GM19395 (cell line): ENCODE measurements at regions not wholly inside any gene's neighbourhood (a gene's known extent, or its start where the extent isn't known, plus 50 kb on each side); places are given as distances from the start of the nearest gene placed in this dataset.

Experiments
- ATAC-seq: cut with Tn5 transposase; IDR thresholded peaks from one replicate; pipeline ENCODE4 v1.9.1; 2021; ENCODE audit warnings: mild to moderate bottlenecking, moderate library complexity; ENCODE audit not compliant: unreplicated experiment

- no peak for ATAC-seq
Measured at GRCh38 chr10:88194041-88194887, 330.8 kb downstream of the PTEN start.

GRCh38 chr10:88194961-88195367 is 331.5 kb downstream of the PTEN start:
- ATAC-seq: no peak

GRCh38 chr10:88195841-88196240 is 332.4 kb downstream of the PTEN start:
- ATAC-seq: no peak

GRCh38 chr10:88196291-88196690 is 332.9 kb downstream of the PTEN start:
- ATAC-seq: no peak

- no peak for ATAC-seq
Measured at GRCh38 chr10:88198023-88198422, 334.6 kb downstream of the PTEN start.

- no peak for ATAC-seq
Measured at GRCh38 chr10:88200312-88201032, 337.0 kb downstream of the PTEN start.

GRCh38 chr10:88205842-88206446 is 342.5 kb downstream of the PTEN start:
- no peak for ATAC-seq

GRCh38 chr10:88207121-88207546 is 343.7 kb downstream of the PTEN start:
- ATAC-seq: no peak

- ATAC-seq: no peak
Measured at GRCh38 chr10:88209231-88209630, 345.8 kb downstream of the PTEN start.

- no peak for ATAC-seq
Measured at GRCh38 chr10:88209837-88210561, 346.6 kb downstream of the PTEN start.

GRCh38 chr10:88211230-88211629 is 347.8 kb downstream of the PTEN start:
- ATAC-seq: no peak

GRCh38 chr10:88212069-88212468 is 348.6 kb downstream of the PTEN start:
- no peak for ATAC-seq

- ATAC-seq: no peak
Measured at GRCh38 chr10:88213065-88213605, 349.7 kb downstream of the PTEN start.

GRCh38 chr10:88216976-88217375 is 353.6 kb downstream of the PTEN start:
- no peak for ATAC-seq

- ATAC-seq: no peak
Measured at GRCh38 chr10:88218362-88218761, 354.9 kb downstream of the PTEN start.

GRCh38 chr10:88219753-88220152 is 356.3 kb downstream of the PTEN start:
- no peak for ATAC-seq

GRCh38 chr10:88221010-88221973 is 357.9 kb downstream of the PTEN start:
- no peak for ATAC-seq

- no peak for ATAC-seq
Measured at GRCh38 chr10:88222881-88223280, 359.5 kb downstream of the PTEN start.
